ENCODE measurements at regions not wholly inside any gene's neighbourhood (a gene's known extent, or its start where the extent isn't known, plus 50 kb on each side); places are given as distances from the start of the nearest gene placed in this dataset.

GRCh38 chr6:21780679-21781078 is 187.1 kb downstream of the SOX4 start:
- TF ChIP-seq NFIC (IDR thresholded peaks at IDR 0.05; ENCODE audit: borderline replicate concordance) (no peak), CTCF (IDR thresholded peaks at IDR 0.05) (no peak), POLR2AphosphoS5 (IDR thresholded peaks at IDR 0.05; ENCODE audit: low read depth, low read length) (no peak), EZH2phosphoT487 (IDR thresholded peaks at IDR 0.05; ENCODE audit: borderline replicate concordance, low read depth) (no peak), TAF1 (IDR thresholded peaks at IDR 0.05; ENCODE audit: borderline replicate concordance, low read depth, low read length) (no peak), NRF1 (IDR thresholded peaks at IDR 0.05; ENCODE audit: low read depth, low read length) (no peak), YY1 (IDR thresholded peaks at IDR 0.05; ENCODE audit: low read depth) (no peak), RAD21 (IDR thresholded peaks at IDR 0.05; ENCODE audit: low read length) (no peak), RCOR1 (IDR thresholded peaks at IDR 0.05; ENCODE audit: low read length) (no peak), FOXM1 (IDR thresholded peaks at IDR 0.05; ENCODE audit: low read depth) (no peak), EP300 (IDR thresholded peaks at IDR 0.05; ENCODE audit: borderline replicate concordance in 1 of 2, low read depth in 1 of 2, low read length in 1 of 2) (no peak)
